ENCODE measurements at regions not wholly inside any gene's neighbourhood (a gene's known extent, or its start where the extent isn't known, plus 50 kb on each side); places are given as distances from the start of the nearest gene placed in this dataset.

- TF ChIP-seq CTCF (IDR thresholded peaks at IDR 0.05; ENCODE audit: control insufficient read depth, extremely low read depth, insufficient read depth): no peak
- no peak overlapping the region for H3K4me3 ChIP-seq (ENCODE audit: low read depth, low read length)
- no peak for DNase-seq (ENCODE audit: low read depth)
These were observed 833.2 kb upstream of the KLHL1 start for GRCh38 chr13:70941454-70941853.

GRCh38 chr13:70938462-70938861 is 830.2 kb upstream of the KLHL1 start:
- TF ChIP-seq CTCF (IDR thresholded peaks at IDR 0.05; ENCODE audit: control insufficient read depth, extremely low read depth, insufficient read depth): no peak
- no peak overlapping the region for H3K4me3 ChIP-seq (ENCODE audit: low read depth, low read length)
- DNase-seq (ENCODE audit: low read depth): no peak

- H3K4me3 ChIP-seq (ENCODE audit: low read depth, low read length): no peak overlapping the region
- TF ChIP-seq CTCF (IDR thresholded peaks at IDR 0.05; ENCODE audit: control insufficient read depth, extremely low read depth, insufficient read depth): no peak
- no peak for DNase-seq (ENCODE audit: low read depth)
These were observed 824.3 kb upstream of the KLHL1 start for GRCh38 chr13:70932511-70932910.

GRCh38 chr13:70923863-70924752 is 815.9 kb upstream of the KLHL1 start:
- DNase-seq (ENCODE audit: low read depth): no peak
- no peak overlapping the region for H3K4me3 ChIP-seq (ENCODE audit: low read depth, low read length)
- no peak for TF ChIP-seq CTCF (IDR thresholded peaks at IDR 0.05; ENCODE audit: control insufficient read depth, extremely low read depth, insufficient read depth)

GRCh38 chr13:70911286-70911685 is 803.0 kb upstream of the KLHL1 start:
- no peak overlapping the region for H3K4me3 ChIP-seq (ENCODE audit: low read depth, low read length)
- TF ChIP-seq CTCF (IDR thresholded peaks at IDR 0.05; ENCODE audit: control insufficient read depth, extremely low read depth, insufficient read depth): no peak
- DNase-seq (ENCODE audit: low read depth): no peak

- TF ChIP-seq CTCF (IDR thresholded peaks at IDR 0.05; ENCODE audit: control insufficient read depth, extremely low read depth, insufficient read depth): no peak
- DNase-seq (ENCODE audit: low read depth): no peak
- H3K4me3 ChIP-seq (ENCODE audit: low read depth, low read length): no peak overlapping the region
These were observed 800.5 kb upstream of the KLHL1 start for GRCh38 chr13:70908795-70909194.

- no peak for DNase-seq (ENCODE audit: low read depth)
- TF ChIP-seq CTCF (IDR thresholded peaks at IDR 0.05; ENCODE audit: control insufficient read depth, extremely low read depth, insufficient read depth): no peak
- H3K4me3 ChIP-seq (ENCODE audit: low read depth, low read length): no peak overlapping the region
These were observed 796.8 kb upstream of the KLHL1 start for GRCh38 chr13:70905035-70905434.

All from LNCaP clone FGC (cell line).